Endodermal cell (in vitro differentiated cells): ENCODE measurements at regions not wholly inside any gene's neighbourhood (a gene's known extent, or its start where the extent isn't known, plus 50 kb on each side); places are given as distances from the start of the nearest gene placed in this dataset.

ENCODE experiments used
- DNase-seq: peaks from one replicate; pipeline ENCODE4 v3.0.0-alpha.2; 2017
- H3K27ac ChIP-seq: 2 replicates; pipeline ENCODE4 v1.5.1; 2013; ENCODE audit warnings: mild to moderate bottlenecking, low read depth, low read length, moderate library complexity
- H3K27me3 ChIP-seq: 2 replicates; pipeline ENCODE4 v1.6.1; 2013; ENCODE audit warnings: mild to moderate bottlenecking, low read length, moderate library complexity; ENCODE audit not compliant: insufficient read depth, control insufficient read depth, poor library complexity, severe bottlenecking
- H3K36me3 ChIP-seq: 2 replicates; pipeline ENCODE4 v1.7.0; 2013; ENCODE audit warnings: mild to moderate bottlenecking, low read length, moderate library complexity; ENCODE audit not compliant: control insufficient read depth, insufficient read depth
- H3K4me1 ChIP-seq: one replicate; pipeline ENCODE4 v1.7.0; 2013; ENCODE audit warnings: low read length; ENCODE audit not compliant: control insufficient read depth, insufficient read depth
- H3K4me3 ChIP-seq: 2 replicates; pipeline ENCODE4 v1.5.1; 2013; ENCODE audit warnings: mild to moderate bottlenecking, low read length, moderate library complexity
- H3K9ac ChIP-seq: 2 replicates; pipeline ENCODE4 v1.6.1; 2013; ENCODE audit warnings: mild to moderate bottlenecking, low read length, moderate library complexity; ENCODE audit not compliant: poor library complexity, severe bottlenecking; ENCODE audit errors: extremely low read depth
- H3K9me3 ChIP-seq: 2 replicates; pipeline ENCODE4 v1.6.1; 2013; ENCODE audit warnings: mild to moderate bottlenecking, low read length, moderate library complexity; ENCODE audit not compliant: control insufficient read depth
- H3K27ac Mint-ChIP-seq: 2 replicates; pipeline ENCODE4 v1.8.0; 2020; ENCODE audit warnings: mixed read lengths
- H3K27me3 Mint-ChIP-seq: 2 replicates; pipeline ENCODE4 v1.8.0; 2021; ENCODE audit warnings: mild to moderate bottlenecking, mixed read lengths; ENCODE audit not compliant: insufficient read depth
- H3K36me3 Mint-ChIP-seq: 2 replicates; pipeline ENCODE4 v1.8.0; 2020; ENCODE audit warnings: low read depth, mixed read lengths
- H3K4me1 Mint-ChIP-seq: 2 replicates; pipeline ENCODE4 v1.8.0; 2020; ENCODE audit warnings: mixed read lengths
- H3K4me3 Mint-ChIP-seq: 2 replicates; pipeline ENCODE4 v1.8.0; 2020; ENCODE audit warnings: mild to moderate bottlenecking, moderate library complexity, mixed read lengths
- H3K9me3 Mint-ChIP-seq: 2 replicates; pipeline ENCODE4 v1.8.0; 2020; ENCODE audit warnings: mild to moderate bottlenecking, mixed read lengths
- WGBS, 2 experiments: methylation state at CpG; one replicate each; pipeline versions ENCODE4 v1.1.5 to v1.1.7; 2013; ENCODE audit warnings: missing lambda C conversion rate in 2 of 2, mixed read lengths in 1 of 2; ENCODE audit not compliant: insufficient coverage in 1 of 2, insufficient read length in 1 of 2; 5-methylcytosine and 5-hydroxymethylcytosine counted together
- TF ChIP-seq, protein P1 (sequence below): fragments of 200-600 bp; sonication (generic); conservative IDR thresholded peaks from 2 replicates; pipeline ENCODE4 v1.5.0; 2021; ENCODE audit warnings: antibody characterized with exemption, mild to moderate bottlenecking

DNA sequence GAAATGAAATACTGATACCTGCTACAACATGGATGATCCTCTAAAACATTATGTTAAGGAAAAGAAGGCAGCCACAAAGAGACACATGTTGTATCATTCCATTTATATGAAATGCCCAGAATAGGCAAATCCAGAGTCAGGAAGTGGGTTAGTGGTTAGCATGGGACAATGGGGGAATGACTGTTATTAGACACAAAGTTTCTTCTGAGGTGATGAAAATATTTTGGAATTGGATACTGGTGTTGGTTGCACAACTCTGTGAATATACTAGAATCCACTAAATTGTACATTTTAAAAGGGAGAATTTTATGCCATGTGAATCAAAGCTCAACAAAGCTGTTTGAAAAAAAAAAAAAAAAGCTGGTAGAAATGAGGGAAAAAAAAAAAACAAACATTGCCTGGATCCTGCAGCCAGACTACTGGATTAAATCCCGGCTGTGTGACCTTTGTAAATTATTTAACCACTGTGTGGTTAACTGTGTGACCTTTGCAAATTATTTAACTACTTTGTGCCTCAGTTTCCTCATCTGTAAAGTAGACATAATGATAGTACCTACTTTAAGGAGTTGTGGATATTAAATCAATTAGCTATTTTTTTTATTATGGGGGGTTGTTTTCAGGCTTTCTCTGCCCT is 75.6 kb upstream of the PRICKLE2 start:
- Mint-ChIP-seq H3K27me3 (peaks cover 1% of the 10 kb centered on the region), H3K9me3 (peaks cover 33% of the 10 kb centered on the region), H3K27ac (no peak overlapping the region), H3K36me3 (no peaks in the 10 kb centered on the region), H3K4me3 (no peak overlapping the region), H3K4me1 (peaks cover 9% of the 10 kb centered on the region)
- Histone ChIP-seq H3K27me3 (no peaks in the 10 kb centered on the region), H3K4me3 (no peak overlapping the region), H3K36me3 (no peaks in the 10 kb centered on the region), H3K9me3 (peaks cover 24% of the 10 kb centered on the region), H3K9ac (no peak overlapping the region), H3K4me1 (peaks cover 6% of the 10 kb centered on the region), H3K27ac (no peak overlapping the region)
- 81% methylated on average over 1 of the region's 1 CpG; no CpG with 5 or more reads in 1 of the 2 experiments for WGBS, 2 experiments
- TF ChIP-seq, protein P1, sequence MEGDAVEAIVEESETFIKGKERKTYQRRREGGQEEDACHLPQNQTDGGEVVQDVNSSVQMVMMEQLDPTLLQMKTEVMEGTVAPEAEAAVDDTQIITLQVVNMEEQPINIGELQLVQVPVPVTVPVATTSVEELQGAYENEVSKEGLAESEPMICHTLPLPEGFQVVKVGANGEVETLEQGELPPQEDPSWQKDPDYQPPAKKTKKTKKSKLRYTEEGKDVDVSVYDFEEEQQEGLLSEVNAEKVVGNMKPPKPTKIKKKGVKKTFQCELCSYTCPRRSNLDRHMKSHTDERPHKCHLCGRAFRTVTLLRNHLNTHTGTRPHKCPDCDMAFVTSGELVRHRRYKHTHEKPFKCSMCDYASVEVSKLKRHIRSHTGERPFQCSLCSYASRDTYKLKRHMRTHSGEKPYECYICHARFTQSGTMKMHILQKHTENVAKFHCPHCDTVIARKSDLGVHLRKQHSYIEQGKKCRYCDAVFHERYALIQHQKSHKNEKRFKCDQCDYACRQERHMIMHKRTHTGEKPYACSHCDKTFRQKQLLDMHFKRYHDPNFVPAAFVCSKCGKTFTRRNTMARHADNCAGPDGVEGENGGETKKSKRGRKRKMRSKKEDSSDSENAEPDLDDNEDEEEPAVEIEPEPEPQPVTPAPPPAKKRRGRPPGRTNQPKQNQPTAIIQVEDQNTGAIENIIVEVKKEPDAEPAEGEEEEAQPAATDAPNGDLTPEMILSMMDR: no peak
- DNase-seq: no peak

DNA sequence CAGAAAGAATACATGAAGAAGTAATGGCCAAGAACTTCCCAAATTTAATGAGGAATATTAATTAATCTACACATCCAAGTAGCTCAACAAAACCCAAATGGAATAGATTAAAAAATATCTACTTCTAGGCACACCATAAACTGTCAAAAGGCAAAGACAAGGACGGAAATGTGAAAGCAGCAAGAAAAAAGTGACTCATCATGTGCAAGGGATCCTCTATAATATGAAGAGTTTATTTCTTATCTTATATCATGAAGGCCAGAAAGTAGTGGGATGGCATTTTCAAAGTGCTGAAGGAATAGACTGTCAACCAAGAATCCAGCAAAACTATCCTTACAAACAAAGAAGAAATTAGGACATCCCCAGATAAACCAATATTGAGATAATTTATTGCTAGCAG is 73.9 kb upstream of the PRICKLE2 start:
- Mint-ChIP-seq H3K4me1 (no peaks in the 10 kb centered on the region), H3K36me3 (no peaks in the 10 kb centered on the region), H3K9me3 (peaks cover 33% of the 10 kb centered on the region), H3K4me3 (no peak overlapping the region), H3K27me3 (peaks cover 1% of the 10 kb centered on the region), H3K27ac (no peak overlapping the region)
- no peaks in the 10 kb centered on the region for H3K27me3 ChIP-seq
- no peak overlapping the region for H3K4me3 ChIP-seq
- H3K9me3 ChIP-seq: peaks cover 24% of the 10 kb centered on the region
- WGBS, 2 experiments: 92% methylated on average over 1 of the region's 1 CpG; no CpG with 5 or more reads in 1 of the 2 experiments
- TF ChIP-seq, protein P1: no peak
- H3K9ac ChIP-seq: no peak overlapping the region
- H3K27ac ChIP-seq: no peak overlapping the region
- no peak for DNase-seq
- H3K4me1 ChIP-seq: no peaks in the 10 kb centered on the region
- no peaks in the 10 kb centered on the region for H3K36me3 ChIP-seq

DNA sequence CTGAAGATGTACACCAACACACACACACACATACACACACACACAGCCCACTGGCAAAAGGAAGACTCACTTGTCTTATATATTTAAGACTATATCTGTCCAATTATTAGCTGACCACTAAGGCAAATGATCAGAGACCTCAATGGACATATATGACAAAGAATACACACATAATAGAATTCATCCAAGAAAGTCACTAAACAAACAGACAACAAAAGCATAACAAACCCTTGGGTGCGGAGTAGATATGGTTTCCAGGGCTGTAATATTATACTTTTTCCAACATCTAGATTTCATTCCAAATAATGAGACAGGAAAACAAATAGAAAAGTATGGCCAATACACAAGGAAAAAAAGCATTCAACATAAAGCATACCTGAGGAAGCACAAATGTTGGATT is 72.3 kb upstream of the PRICKLE2 start:
- H3K27ac ChIP-seq: no peak overlapping the region
- no peak overlapping the region for H3K9ac ChIP-seq
- TF ChIP-seq, protein P1: no peak
- H3K9me3 ChIP-seq: peaks cover 24% of the 10 kb centered on the region
- no peak for DNase-seq
- H3K4me1 ChIP-seq: no peaks in the 10 kb centered on the region
- WGBS, 2 experiments: 100% methylated on average over 1 of the region's 1 CpG; no CpG with 5 or more reads in 1 of the 2 experiments
- no peak overlapping the region for H3K27ac Mint-ChIP-seq
- no peaks in the 10 kb centered on the region for H3K4me1 Mint-ChIP-seq
- H3K4me3 Mint-ChIP-seq: no peak overlapping the region
- no peaks in the 10 kb centered on the region for H3K36me3 ChIP-seq
- no peaks in the 10 kb centered on the region for H3K36me3 Mint-ChIP-seq
- no peaks in the 10 kb centered on the region for H3K27me3 ChIP-seq
- H3K4me3 ChIP-seq: no peak overlapping the region
- peaks cover 1% of the 10 kb centered on the region for H3K27me3 Mint-ChIP-seq
- H3K9me3 Mint-ChIP-seq: peaks cover 33% of the 10 kb centered on the region
